Activated CD4-positive, alpha-beta T cell treated with anti-CD3 and anti-CD28 coated beads for 36 hours (primary cell): ENCODE measurements at regions not wholly inside any gene's neighbourhood (a gene's known extent, or its start where the extent isn't known, plus 50 kb on each side); places are given as distances from the start of the nearest gene placed in this dataset.
"Not testable (repeated sequence)": the region's sequence is repeated elsewhere in the genome, so short reads cannot be mapped to it uniquely, and the experiment has no call there.

Experiments used
- ATAC-seq: fragments of 200-7000 bp; cut with Tn5 transposase; one replicate; pipeline ENCODE4 v1.10.0; 2021; ENCODE audit warnings: mild to moderate bottlenecking, moderate library complexity
- CTCF ChIA-PET: fragments of 350-600 bp; sonication (Branson Sonifier 250); formaldehyde crosslinking; loops from one replicate; lab custom pipeline; 2021; ENCODE audit warnings: antibody characterized with exemption; lab: Charles Lee
- POLR2A ChIA-PET: fragments of 350-600 bp; sonication (Branson Sonifier 250); formaldehyde crosslinking; loops from one replicate; lab custom pipeline; 2021; ENCODE audit warnings: antibody characterized with exemption, inconsistent platforms; lab: Charles Lee
- DNase-seq: peaks from one replicate; pipeline ENCODE4 v3.0.0-alpha.2; 2020
- H3K27ac Mint-ChIP-seq: one replicate; pipeline ENCODE4 v1.8.0; 2021; ENCODE audit warnings: mixed read lengths
- H3K27me3 Mint-ChIP-seq: one replicate; pipeline ENCODE4 v1.8.0; 2021; ENCODE audit warnings: mixed read lengths
- H3K36me3 Mint-ChIP-seq: one replicate; pipeline ENCODE4 v1.8.0; 2021; ENCODE audit warnings: low read depth, mixed read lengths
- H3K4me1 Mint-ChIP-seq: one replicate; pipeline ENCODE4 v1.8.0; 2021; ENCODE audit warnings: mixed read lengths
- H3K4me3 Mint-ChIP-seq: one replicate; pipeline ENCODE4 v1.8.0; 2021; ENCODE audit warnings: mild to moderate bottlenecking, moderate library complexity, mixed read lengths
- H3K9me3 Mint-ChIP-seq: one replicate; pipeline ENCODE4 v1.8.0; 2021; ENCODE audit warnings: low read depth, mixed read lengths
- intact Hi-C, 2 experiments: fragments of 100-400 bp; cut with DNase I in 1 of 2; cut with micrococcal nuclease in 1 of 2; formaldehyde crosslinking; loops; one replicate each; pipeline versions ENCODE4 v1.14.2 to v1.15.1; 2022 to 2024; cut with DNase I, micrococcal nuclease

DNA sequence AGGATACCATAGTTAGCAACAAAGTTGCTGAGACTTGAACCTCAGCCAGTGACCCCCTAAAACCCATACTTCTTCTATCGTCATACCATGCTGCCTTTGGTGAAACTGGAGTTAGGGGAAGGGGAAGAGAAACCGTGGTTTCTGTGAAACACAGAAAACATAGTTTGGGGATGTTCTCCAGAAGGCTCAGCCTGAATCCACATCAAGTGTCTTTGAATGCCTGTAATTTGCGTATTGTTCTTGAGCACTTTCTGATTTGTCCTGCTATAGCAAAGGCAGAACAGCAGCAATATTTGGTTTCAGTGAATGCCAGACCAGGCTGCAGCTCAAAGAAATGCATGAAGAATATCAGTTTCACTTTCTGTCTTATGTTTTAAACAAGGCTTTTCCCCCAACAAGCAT is 258.7 kb downstream of the TTC32 start:
- peaks cover 3% of the 10 kb centered on the region for H3K9me3 Mint-ChIP-seq
- peaks cover 2% of the 10 kb centered on the region for H3K27me3 Mint-ChIP-seq
- ChIA-PET POLR2A (no interaction called here), CTCF (interaction anchor here (0.5 kb wide), 1 partner anchor 439 kb away, joined by 4 read pairs; no protein-coding TSS in a partner anchor)
- ATAC-seq (no peak), DNase-seq (no peak)
- intact Hi-C loops = no loop called here
- H3K36me3 Mint-ChIP-seq = no peaks in the 10 kb centered on the region
- no peak overlapping the region for H3K27ac Mint-ChIP-seq
- H3K4me3 Mint-ChIP-seq = no peak overlapping the region
- H3K4me1 Mint-ChIP-seq = no peaks in the 10 kb centered on the region

DNA sequence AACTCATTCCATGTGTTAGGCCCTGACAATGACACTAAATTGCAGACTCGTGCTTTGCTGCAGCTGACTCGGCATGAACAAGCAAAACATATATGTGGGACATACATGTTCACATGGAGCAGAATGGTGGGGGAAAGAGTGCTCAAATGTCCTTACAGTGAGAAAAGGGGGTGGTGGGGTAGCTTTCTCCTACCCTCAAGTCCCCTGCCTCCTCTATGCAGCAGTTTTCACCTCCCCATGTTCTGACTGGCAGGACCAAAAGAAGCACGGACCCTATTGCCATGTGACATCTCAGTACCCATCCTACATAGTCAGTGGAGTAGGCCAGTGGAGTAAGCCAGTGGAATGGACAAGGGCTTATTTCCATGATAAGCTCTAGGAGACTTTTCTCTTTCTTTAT is 259.3 kb downstream of the TTC32 start:
- ChIA-PET POLR2A (no interaction called here), CTCF (no interaction called here)
- Mint-ChIP-seq H3K9me3 (peaks cover 3% of the 10 kb centered on the region), H3K4me3 (no peak overlapping the region), H3K27ac (no peak overlapping the region), H3K4me1 (no peaks in the 10 kb centered on the region), H3K27me3 (peaks cover 2% of the 10 kb centered on the region), H3K36me3 (no peaks in the 10 kb centered on the region)
- ATAC-seq (no peak), DNase-seq (no peak)
- intact Hi-C loops = no loop called here

DNA sequence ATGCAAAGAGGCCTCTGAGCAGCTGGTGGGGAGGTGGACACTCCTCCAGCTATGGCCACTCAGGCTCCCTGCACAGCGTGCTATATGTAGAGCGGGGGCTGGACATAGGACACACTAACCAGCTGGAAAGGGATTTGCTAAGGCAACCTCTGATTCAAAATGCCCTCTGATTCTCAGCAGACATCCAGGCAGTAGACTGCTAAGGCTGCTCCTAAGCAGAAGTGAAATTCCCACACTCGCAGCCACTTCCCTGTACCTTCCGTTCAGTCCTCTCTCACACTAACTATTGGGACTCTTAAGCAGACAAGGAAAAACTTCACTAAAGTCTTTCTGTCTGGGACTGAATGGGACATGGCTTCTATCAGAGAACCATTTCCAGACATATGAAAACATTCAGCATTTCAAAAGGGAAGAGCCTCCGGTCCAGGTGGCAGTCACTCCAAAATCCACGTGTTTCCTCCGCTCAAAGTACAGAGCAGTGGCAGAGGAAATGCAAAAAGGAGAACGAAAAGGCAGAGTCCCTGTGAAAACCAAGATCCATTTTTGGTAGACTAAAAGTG is 265.8 kb downstream of the TTC32 start:
- H3K27ac Mint-ChIP-seq = no peak overlapping the region
- ATAC-seq = no peak
- no peak overlapping the region for H3K4me3 Mint-ChIP-seq
- ChIA-PET POLR2A (no interaction called here), CTCF (no interaction called here)
- H3K4me1 Mint-ChIP-seq = no peaks in the 10 kb centered on the region
- intact Hi-C loops = no loop called here
- no peak for DNase-seq
- no peaks in the 10 kb centered on the region for H3K36me3 Mint-ChIP-seq
- H3K27me3 Mint-ChIP-seq = peaks cover 21% of the 10 kb centered on the region
- H3K9me3 Mint-ChIP-seq = no peaks in the 10 kb centered on the region

DNA sequence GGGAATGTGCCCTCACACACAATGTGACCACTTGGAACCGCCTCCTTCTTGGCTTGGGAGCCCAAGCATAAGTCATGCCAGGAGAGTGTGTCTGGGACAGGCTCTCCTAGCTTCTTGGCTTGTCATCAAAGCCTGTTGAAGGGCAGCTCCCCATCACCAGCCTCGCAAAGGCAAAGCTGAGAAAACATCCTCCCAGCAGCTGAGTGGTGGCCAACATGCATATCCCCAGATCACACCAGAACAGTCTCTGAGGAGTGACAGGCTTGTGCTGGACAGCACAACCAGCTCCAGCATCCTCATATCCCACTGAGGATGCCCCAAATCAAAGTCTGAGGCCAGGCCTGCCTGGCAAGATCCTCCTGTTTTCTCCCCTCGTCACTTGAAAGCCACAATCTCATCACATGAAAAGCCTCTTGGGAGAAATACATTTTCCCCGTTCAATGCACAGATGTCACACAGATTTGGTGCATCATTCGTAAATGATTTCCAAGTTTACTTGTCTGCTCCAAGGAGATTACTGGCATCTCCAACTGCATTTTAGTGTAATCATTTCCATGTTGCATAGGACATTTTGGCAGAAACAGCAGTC is 269.3 kb downstream of the TTC32 start:
- intact Hi-C loops = no loop called here
- H3K4me1 Mint-ChIP-seq = no peaks in the 10 kb centered on the region
- H3K36me3 Mint-ChIP-seq = no peaks in the 10 kb centered on the region
- H3K9me3 Mint-ChIP-seq = peaks cover 3% of the 10 kb centered on the region
- H3K27me3 Mint-ChIP-seq = peaks cover 19% of the 10 kb centered on the region
- DNase-seq (no peak), ATAC-seq (no peak)
- H3K27ac Mint-ChIP-seq = no peak overlapping the region
- no peak overlapping the region for H3K4me3 Mint-ChIP-seq
- ChIA-PET CTCF (no interaction called here), POLR2A (no interaction called here)

DNA sequence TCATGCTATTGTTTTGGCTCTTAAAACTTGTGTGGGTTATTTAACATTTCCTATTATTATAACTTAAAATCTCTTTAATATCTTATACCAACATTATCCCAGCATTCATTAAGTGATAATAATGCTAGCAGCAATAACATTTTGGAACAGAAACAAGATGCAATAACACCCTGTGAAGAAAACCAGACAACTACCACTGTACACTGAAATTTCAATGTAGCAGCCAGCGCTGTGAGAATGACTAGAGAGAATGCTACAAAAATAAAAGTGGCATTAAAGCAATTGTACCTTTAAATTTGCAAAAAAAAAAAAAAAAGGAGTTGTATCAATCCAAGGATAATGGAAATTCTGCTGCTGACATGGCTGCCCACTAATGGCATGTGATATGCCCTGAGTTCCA is 269.9 kb downstream of the TTC32 start:
- Mint-ChIP-seq H3K36me3 (no peaks in the 10 kb centered on the region), H3K4me3 (no peak overlapping the region), H3K27me3 (peaks cover 19% of the 10 kb centered on the region), H3K9me3 (peaks cover 8% of the 10 kb centered on the region), H3K27ac (no peak overlapping the region), H3K4me1 (no peaks in the 10 kb centered on the region)
- intact Hi-C loops = no loop called here
- DNase-seq (no peak), ATAC-seq (no peak)
- CTCF ChIA-PET = interaction anchor here (1.0 kb wide), 1 partner anchor 12 kb away, joined by 3 read pairs; no protein-coding TSS in a partner anchor
- POLR2A ChIA-PET = no interaction called here

DNA sequence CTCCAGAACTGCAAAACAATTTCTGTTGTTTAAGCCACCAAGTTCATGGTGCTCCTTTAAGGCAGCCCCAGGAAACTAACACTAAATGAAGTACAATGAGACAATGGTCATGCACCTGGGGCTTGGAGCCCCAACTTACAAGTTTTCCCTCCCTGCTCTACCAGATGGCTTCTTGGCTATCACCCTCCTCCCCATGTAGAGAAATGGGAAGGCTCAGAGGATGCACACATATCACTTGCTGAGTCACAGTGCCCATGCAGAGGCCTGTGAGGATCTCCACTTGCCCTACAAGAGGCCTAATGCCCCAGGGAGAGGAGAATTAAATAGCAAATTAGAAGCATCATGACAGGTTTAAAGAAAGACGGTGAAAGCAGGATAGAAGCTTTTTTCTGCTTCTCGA is 270.9 kb downstream of the TTC32 start:
- no peaks in the 10 kb centered on the region for H3K4me1 Mint-ChIP-seq
- no peak overlapping the region for H3K4me3 Mint-ChIP-seq
- H3K36me3 Mint-ChIP-seq = no peaks in the 10 kb centered on the region
- ATAC-seq (no peak), DNase-seq (no peak)
- CTCF ChIA-PET = interaction anchor here (1.0 kb wide), 1 partner anchor 13 kb away, joined by 3 read pairs; no protein-coding TSS in a partner anchor
- H3K27ac Mint-ChIP-seq = no peak overlapping the region
- intact Hi-C loops = no loop called here
- H3K27me3 Mint-ChIP-seq = peaks cover 16% of the 10 kb centered on the region
- POLR2A ChIA-PET = no interaction called here
- H3K9me3 Mint-ChIP-seq = peaks cover 9% of the 10 kb centered on the region

DNA sequence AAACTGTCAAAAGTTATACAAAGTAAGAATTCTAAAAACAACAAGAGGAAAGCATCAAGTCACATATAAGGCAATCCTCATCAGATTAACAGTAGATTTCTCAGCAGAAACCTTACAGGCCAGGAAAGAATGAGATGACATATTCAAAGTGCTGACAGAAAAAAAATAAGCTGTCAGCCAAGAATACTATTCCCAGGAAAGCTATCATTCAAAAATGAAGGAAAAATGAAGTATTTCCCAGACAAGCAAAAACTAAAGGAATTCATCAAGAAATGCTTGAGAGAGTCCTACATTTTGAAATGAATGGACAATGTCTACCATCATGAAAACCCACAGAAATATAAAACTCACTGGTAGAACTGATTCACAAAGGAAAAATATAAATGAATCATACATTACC is 268.9 kb upstream of the OSR1 start:
- no peak overlapping the region for H3K27ac Mint-ChIP-seq
- CTCF ChIA-PET = interaction anchor here (0.6 kb wide), 1 partner anchor 940 kb away, joined by 5 read pairs; no protein-coding TSS in a partner anchor
- peaks cover 3% of the 10 kb centered on the region for H3K27me3 Mint-ChIP-seq
- POLR2A ChIA-PET = no interaction called here
- H3K36me3 Mint-ChIP-seq = no peaks in the 10 kb centered on the region
- H3K4me3 Mint-ChIP-seq = no peak overlapping the region
- no peaks in the 10 kb centered on the region for H3K4me1 Mint-ChIP-seq
- no peak for ATAC-seq
- intact Hi-C loops = no loop called here
- no peak for DNase-seq
- peaks cover 9% of the 10 kb centered on the region for H3K9me3 Mint-ChIP-seq

DNA sequence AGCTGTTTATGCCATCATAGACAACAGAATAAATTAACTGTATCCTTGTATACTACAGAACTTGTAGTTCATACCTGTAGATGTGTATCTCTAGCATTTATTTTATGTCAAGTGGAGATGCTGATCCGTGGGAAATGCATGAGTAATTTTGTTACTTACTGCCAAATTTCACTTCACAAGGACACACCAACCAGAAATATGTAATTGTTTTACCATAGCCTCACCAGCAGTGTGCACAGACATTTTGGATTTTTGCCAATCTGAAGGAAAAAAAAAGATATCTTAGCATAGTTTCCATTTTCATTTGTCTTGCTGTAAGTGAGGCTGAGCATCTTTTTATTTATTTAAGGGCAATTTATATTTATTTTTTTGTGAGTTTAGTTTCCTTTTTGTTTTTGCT is 265.1 kb upstream of the OSR1 start:
- ChIA-PET CTCF (no interaction called here), POLR2A (no interaction called here)
- Mint-ChIP-seq H3K27me3 (peaks cover 7% of the 10 kb centered on the region), H3K9me3 (peaks cover 7% of the 10 kb centered on the region), H3K27ac (no peak overlapping the region), H3K4me3 (no peak overlapping the region), H3K36me3 (no peaks in the 10 kb centered on the region), H3K4me1 (no peaks in the 10 kb centered on the region)
- no peak for ATAC-seq
- DNase-seq = no peak
- intact Hi-C loops = no loop called here

DNA sequence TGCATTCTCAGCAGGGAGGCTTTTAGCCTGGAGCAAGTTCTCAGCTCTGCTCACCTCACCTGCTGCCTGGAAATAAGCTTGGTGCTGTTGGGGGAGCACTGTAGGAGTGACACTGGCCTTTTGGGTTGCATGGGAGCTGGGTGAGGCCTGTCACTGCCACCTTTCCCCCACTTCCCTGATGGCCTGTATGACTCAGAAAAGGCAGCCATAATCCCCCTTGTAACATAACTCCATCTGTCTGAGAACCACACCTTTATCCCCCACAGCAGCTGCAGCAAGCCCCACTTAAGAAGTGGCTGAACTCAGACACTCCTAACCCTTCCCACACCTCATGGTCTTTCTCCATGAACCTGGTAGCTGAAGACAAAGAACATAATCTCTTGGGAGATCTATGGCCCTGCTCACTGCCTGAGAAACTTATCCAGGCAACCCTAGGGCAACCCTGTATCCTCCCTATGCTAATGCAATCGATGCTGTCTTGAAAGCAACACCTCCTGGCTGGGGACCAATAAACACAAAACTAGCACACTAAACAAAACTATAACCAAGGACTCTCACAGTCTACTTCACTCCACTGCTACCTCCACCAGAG is 258.9 kb upstream of the OSR1 start:
- H3K9me3 Mint-ChIP-seq = peaks cover 25% of the 10 kb centered on the region
- no peak overlapping the region for H3K4me3 Mint-ChIP-seq
- H3K27me3 Mint-ChIP-seq = peaks cover 9% of the 10 kb centered on the region
- no peaks in the 10 kb centered on the region for H3K36me3 Mint-ChIP-seq
- no peak for ATAC-seq
- no peaks in the 10 kb centered on the region for H3K4me1 Mint-ChIP-seq
- intact Hi-C loops = no loop called here
- POLR2A ChIA-PET = no interaction called here
- CTCF ChIA-PET = no interaction called here
- no peak overlapping the region for H3K27ac Mint-ChIP-seq
- no peak for DNase-seq

DNA sequence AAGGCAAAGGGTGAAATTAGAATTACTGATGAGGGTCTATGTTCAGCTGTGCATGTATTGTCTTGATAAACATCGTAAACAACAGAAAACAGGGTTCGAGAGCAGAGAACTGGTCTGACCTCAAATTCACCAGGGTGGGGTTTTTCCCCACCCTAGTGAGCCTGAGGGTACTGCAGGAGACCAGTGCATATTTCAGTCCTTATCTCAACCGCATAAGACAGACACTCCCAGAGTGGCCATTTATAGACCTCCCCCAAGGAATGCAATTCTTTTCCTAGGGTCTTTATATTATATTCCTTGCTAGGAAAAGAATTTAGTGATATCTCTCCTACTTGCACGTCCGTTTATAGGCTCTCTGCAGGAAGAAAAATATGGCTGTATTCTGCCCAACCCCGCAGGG is 257.0 kb upstream of the OSR1 start:
- intact Hi-C loops, POLR2A ChIA-PET, H3K36me3 Mint-ChIP-seq, H3K27me3 Mint-ChIP-seq, DNase-seq, H3K4me1 Mint-ChIP-seq, H3K4me3 Mint-ChIP-seq, ATAC-seq, H3K27ac Mint-ChIP-seq, CTCF ChIA-PET: not testable (repeated sequence)
- peaks cover 25% of the 10 kb centered on the region for H3K9me3 Mint-ChIP-seq

DNA sequence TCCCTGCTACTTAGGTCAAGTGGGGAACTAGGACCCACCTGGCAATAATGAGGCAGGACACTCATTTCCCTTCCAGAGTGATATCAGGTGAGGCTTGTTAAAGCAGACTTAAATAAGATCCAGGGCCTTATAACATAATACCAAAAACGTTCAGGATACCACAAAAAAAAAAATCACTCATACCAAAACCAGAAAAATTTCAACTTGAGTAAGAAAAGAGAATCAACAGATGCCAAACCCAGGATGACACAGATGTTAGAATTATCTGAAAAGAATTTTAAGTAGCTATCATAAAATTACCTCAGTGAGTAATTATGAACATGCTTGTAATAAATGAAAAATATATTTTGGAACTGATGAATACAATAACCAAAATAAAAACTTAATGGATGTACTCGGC is 255.6 kb upstream of the OSR1 start:
- CTCF ChIA-PET = no interaction called here
- Mint-ChIP-seq H3K4me1 (no peaks in the 10 kb centered on the region), H3K36me3 (no peaks in the 10 kb centered on the region), H3K27ac (no peak overlapping the region), H3K9me3 (peaks cover 25% of the 10 kb centered on the region), H3K4me3 (no peak overlapping the region), H3K27me3 (peaks cover 13% of the 10 kb centered on the region)
- POLR2A ChIA-PET = no interaction called here
- DNase-seq = no peak
- intact Hi-C loops = no loop called here
- ATAC-seq = no peak
